Gastrocnemius medialis (tissue), 4 donors: ENCODE measurements at regions not wholly inside any gene's neighbourhood (a gene's known extent, or its start where the extent isn't known, plus 50 kb on each side); places are given as distances from the start of the nearest gene placed in this dataset.

Source experiments
- ATAC-seq, 2 donors: fragments of 150-250 bp; one replicate each; pipeline ENCODE4 v1.9.1; 2016
- DNase-seq, 2 donors: peaks; one replicate each; pipeline ENCODE4 v3.0.0-alpha.2; 2019
- H3K27ac ChIP-seq, 4 donors: fragments of 200-600 bp; sonication (generic); 1 replicate in 1 of 4; 2 replicates in 3 of 4; pipeline ENCODE4 v1.5.1; 2016 to 2018; ENCODE audit warnings: mild to moderate bottlenecking in 2 of 4, moderate library complexity in 1 of 4
- H3K27me3 ChIP-seq, 3 donors: fragments of 200-600 bp; sonication (generic) in 2 of 3; 1 replicate in 1 of 3; 2 replicates in 2 of 3; pipeline versions ENCODE4 v1.5.1 to v1.6.0; 2016 to 2019; ENCODE audit warnings: mild to moderate bottlenecking in 1 of 3, moderate library complexity in 1 of 3
- H3K36me3 ChIP-seq, 2 donors: fragments of 200-600 bp; sonication (generic) in 1 of 2; one replicate each; pipeline ENCODE4 v1.5.1; 2017 to 2018
- H3K4me1 ChIP-seq, 2 donors: fragments of 200-600 bp; sonication (generic) in 1 of 2; one replicate each; pipeline ENCODE4 v1.5.1; 2016 to 2017; ENCODE audit warnings: mild to moderate bottlenecking in 2 of 2
- H3K4me3 ChIP-seq, 4 donors: fragments of 200-600 bp; sonication (generic) in 3 of 4; 1 replicate in 1 of 4; 2 replicates in 3 of 4; pipeline ENCODE4 v1.5.1; 2016 to 2019; ENCODE audit warnings: mild to moderate bottlenecking in 2 of 4
- H3K9me3 ChIP-seq, 3 donors: fragments of 200-600 bp; sonication (generic) in 2 of 3; 1 replicate in 1 of 3; 2 replicates in 2 of 3; pipeline ENCODE4 v1.5.1; 2016 to 2019
- POLR2A ChIP-seq, 2 donors: fragments of 450-650 bp; IDR thresholded peaks; one replicate each; pipeline ENCODE4 v1.6.1; 2017; ENCODE audit warnings: antibody characterized with exemption in 2 of 2, mild to moderate bottlenecking in 2 of 2, moderate library complexity in 2 of 2
- in situ Hi-C, 4 donors: fragments of 200-750 bp; cut with MboI; loops; one replicate each; pipeline versions ENCODE4 v1.15.0 to v1.8.0; 2017; ENCODE audit warnings: low sequenced_read_pairs in 4 of 4
- intact Hi-C: fragments of 100-400 bp; cut with DNase I; formaldehyde crosslinking; loops from one replicate; pipeline ENCODE4 v1.15.1; 2023; ENCODE audit warnings: low total_unique reads
- TF ChIP-seq, protein P1 (sequence below), 5 experiments: fragments of 450-650 bp in 3 of 5; fragments of 200-600 bp in 2 of 5; sonication (generic) in 2 of 5; IDR thresholded peaks in 4 of 5; conservative IDR thresholded peaks in 1 of 5; 1 replicate in 4 of 5; 2 replicates in 1 of 5; pipeline ENCODE4 v1.5.1; 2016 to 2019; ENCODE audit warnings: antibody characterized with exemption in 5 of 5, mild to moderate bottlenecking in 3 of 5, moderate library complexity in 3 of 5

DNA sequence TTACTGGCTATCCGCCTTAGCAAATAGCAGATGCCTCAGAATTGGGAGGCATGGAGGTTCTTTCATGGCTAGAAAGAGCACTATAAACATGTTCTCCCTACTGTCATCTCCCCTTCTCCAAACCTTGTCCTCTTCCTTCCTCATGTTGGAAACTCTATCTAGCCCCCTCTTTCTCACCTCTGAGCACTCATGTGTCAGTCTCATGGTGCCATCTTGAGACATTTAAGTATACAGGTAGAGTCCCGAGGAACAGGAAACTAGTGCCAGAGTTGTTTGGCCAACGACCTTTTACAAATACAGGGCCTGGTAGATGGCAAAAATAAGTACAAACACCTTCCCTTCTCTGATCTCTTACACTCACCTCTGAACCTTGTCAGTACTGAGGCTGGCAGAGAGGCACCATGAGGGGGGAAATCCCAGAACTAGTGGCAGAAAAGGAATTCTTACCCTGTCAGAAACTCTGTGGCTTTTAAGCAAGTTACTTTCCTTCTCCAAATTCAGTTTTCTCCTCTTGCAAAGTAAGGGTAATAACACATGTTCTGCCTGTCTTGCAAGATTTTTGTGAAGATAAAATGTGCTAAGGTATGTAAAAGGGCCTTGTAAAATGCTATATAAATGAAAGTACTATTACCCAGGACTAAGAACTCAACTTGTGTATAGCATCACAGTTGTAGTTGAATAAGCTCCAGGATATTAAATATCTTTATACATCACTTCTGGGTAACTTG, 94.1 kb upstream of the SNX2 start:
- ATAC-seq (no peak), DNase-seq (no peak)
- no peaks in the 10 kb centered on the region for H3K9me3 ChIP-seq
- H3K27me3 ChIP-seq, result no peaks in the 10 kb centered on the region
- H3K36me3 ChIP-seq, result no peaks in the 10 kb centered on the region
- no peak overlapping the region for H3K27ac ChIP-seq
- intact Hi-C loops (no loop called here), in situ Hi-C loops (no loop called here)
- no peak overlapping the region for H3K4me3 ChIP-seq
- no peaks in the 10 kb centered on the region for H3K4me1 ChIP-seq
- TF ChIP-seq POLR2A (IDR thresholded peaks at IDR 0.05), result no peak
- TF ChIP-seq, protein P1, sequence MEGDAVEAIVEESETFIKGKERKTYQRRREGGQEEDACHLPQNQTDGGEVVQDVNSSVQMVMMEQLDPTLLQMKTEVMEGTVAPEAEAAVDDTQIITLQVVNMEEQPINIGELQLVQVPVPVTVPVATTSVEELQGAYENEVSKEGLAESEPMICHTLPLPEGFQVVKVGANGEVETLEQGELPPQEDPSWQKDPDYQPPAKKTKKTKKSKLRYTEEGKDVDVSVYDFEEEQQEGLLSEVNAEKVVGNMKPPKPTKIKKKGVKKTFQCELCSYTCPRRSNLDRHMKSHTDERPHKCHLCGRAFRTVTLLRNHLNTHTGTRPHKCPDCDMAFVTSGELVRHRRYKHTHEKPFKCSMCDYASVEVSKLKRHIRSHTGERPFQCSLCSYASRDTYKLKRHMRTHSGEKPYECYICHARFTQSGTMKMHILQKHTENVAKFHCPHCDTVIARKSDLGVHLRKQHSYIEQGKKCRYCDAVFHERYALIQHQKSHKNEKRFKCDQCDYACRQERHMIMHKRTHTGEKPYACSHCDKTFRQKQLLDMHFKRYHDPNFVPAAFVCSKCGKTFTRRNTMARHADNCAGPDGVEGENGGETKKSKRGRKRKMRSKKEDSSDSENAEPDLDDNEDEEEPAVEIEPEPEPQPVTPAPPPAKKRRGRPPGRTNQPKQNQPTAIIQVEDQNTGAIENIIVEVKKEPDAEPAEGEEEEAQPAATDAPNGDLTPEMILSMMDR (IDR thresholded peaks at IDR 0.05 in 4 of 5, conservative IDR thresholded peaks at IDR 0.05 in 1 of 5), result no peak

DNA sequence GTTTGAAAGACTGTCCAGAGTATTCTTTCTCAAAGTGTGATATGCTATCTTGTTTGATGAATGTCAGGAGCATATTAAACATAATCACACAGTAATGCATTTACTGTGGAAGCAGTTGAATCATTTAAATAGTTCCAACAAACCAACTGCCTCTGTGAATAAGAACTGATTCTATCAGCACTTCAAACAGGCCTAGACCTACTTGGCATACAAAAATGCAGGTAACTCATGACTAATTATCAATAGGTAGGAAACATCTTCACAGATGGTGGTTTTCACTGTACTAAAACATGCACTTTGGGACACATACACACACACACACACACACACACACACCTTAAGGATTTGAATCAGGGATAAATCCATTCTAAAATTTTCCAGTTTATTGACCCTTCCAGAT, 91.2 kb upstream of the SNX2 start:
- Histone ChIP-seq H3K36me3 (no peaks in the 10 kb centered on the region), H3K9me3 (no peaks in the 10 kb centered on the region), H3K4me1 (no peaks in the 10 kb centered on the region), H3K27ac (no peak overlapping the region), H3K27me3 (no peaks in the 10 kb centered on the region), H3K4me3 (no peak overlapping the region)
- in situ Hi-C loops, result no loop called here
- ATAC-seq (no peak), DNase-seq (no peak)
- TF ChIP-seq POLR2A (IDR thresholded peaks at IDR 0.05), result no peak
- TF ChIP-seq, protein P1 (IDR thresholded peaks at IDR 0.05 in 4 of 5, conservative IDR thresholded peaks at IDR 0.05 in 1 of 5), result no peak
- intact Hi-C loops, result no loop called here

DNA sequence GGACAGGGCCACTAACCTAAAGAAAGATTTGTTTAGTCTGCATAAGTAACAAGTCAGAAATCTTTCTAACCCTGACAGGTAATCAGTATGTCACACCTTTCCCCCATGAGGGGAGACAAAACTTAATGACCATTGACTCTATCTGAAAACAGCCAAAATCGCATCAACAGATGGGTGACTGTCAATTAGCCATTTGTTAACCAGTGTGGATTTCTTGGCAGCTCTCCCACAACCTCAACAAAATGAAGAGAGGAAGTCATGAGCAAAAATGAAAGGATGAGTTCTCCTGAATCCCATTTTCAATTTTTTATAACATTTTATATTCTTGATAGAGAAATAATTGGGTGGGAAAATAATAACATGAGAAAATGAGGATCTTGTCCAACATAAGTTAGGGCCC, 84.6 kb upstream of the SNX2 start:
- no peaks in the 10 kb centered on the region for H3K27me3 ChIP-seq
- in situ Hi-C loops (no loop called here), intact Hi-C loops (no loop called here)
- no peaks in the 10 kb centered on the region for H3K9me3 ChIP-seq
- no peak for DNase-seq
- TF ChIP-seq POLR2A (IDR thresholded peaks at IDR 0.05), result no peak
- TF ChIP-seq, protein P1 (IDR thresholded peaks at IDR 0.05 in 4 of 5, conservative IDR thresholded peaks at IDR 0.05 in 1 of 5), result no peak
- H3K4me3 ChIP-seq, result no peak overlapping the region
- H3K36me3 ChIP-seq, result no peaks in the 10 kb centered on the region
- no peak for ATAC-seq
- no peak overlapping the region for H3K27ac ChIP-seq
- H3K4me1 ChIP-seq, result no peaks in the 10 kb centered on the region

DNA sequence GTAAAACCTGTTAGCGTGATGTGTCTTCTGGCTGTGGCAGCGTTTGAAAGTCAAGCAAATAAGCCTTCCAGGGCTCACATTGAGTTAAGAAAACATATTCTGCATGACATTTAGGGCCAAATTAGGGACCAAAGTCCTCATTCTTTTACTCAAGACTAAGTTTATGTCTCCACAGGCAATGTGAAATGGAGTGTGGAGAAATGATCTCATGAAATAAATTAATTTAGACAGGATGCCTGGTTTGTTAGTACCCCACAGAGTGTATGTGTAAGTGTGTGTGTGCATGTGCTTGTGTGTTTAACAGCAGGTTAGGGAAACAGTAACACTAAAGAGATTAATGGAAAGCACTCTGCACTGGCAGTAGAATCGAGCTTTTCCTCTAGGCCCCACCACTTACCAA, 82.9 kb upstream of the SNX2 start:
- ATAC-seq (no peak), DNase-seq (no peak)
- Histone ChIP-seq H3K36me3 (no peaks in the 10 kb centered on the region), H3K4me1 (no peaks in the 10 kb centered on the region), H3K4me3 (no peak overlapping the region), H3K9me3 (no peaks in the 10 kb centered on the region), H3K27me3 (no peaks in the 10 kb centered on the region), H3K27ac (no peak overlapping the region)
- in situ Hi-C loops, result no loop called here
- TF ChIP-seq POLR2A (IDR thresholded peaks at IDR 0.05), result no peak
- TF ChIP-seq, protein P1 (IDR thresholded peaks at IDR 0.05 in 4 of 5, conservative IDR thresholded peaks at IDR 0.05 in 1 of 5), result no peak
- intact Hi-C loops, result no loop called here

DNA sequence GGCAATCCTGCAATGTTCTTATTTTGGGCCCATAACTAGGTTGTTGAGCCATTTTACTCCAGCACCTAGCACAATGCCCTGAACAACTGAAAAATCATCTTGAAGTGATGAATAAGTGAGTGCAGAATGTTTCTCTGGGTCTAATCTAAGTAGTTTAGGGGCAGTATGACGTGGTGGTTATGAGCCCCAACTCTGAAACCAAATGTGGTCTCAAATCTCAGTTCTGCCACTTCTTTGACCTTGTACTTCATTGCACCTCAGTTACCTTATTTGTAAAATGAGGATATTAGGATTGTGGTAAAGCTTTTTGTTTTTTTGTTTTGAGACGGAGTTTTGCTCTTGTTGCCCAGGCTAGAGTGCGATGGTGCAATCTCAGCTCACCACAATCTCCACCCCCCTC, 80.9 kb upstream of the SNX2 start:
- H3K27me3 ChIP-seq, result no peaks in the 10 kb centered on the region
- intact Hi-C loops (no loop called here), in situ Hi-C loops (no loop called here)
- TF ChIP-seq POLR2A (IDR thresholded peaks at IDR 0.05), result no peak
- TF ChIP-seq, protein P1 (IDR thresholded peaks at IDR 0.05 in 4 of 5, conservative IDR thresholded peaks at IDR 0.05 in 1 of 5), result no peak
- ATAC-seq (no peak), DNase-seq (no peak)
- no peak overlapping the region for H3K4me3 ChIP-seq
- no peaks in the 10 kb centered on the region for H3K36me3 ChIP-seq
- H3K9me3 ChIP-seq, result no peaks in the 10 kb centered on the region
- H3K27ac ChIP-seq, result no peak overlapping the region
- no peaks in the 10 kb centered on the region for H3K4me1 ChIP-seq
